ENCODE measurements at regions not wholly inside any gene's neighbourhood (a gene's known extent, or its start where the extent isn't known, plus 50 kb on each side); places are given as distances from the start of the nearest gene placed in this dataset.

DNA sequence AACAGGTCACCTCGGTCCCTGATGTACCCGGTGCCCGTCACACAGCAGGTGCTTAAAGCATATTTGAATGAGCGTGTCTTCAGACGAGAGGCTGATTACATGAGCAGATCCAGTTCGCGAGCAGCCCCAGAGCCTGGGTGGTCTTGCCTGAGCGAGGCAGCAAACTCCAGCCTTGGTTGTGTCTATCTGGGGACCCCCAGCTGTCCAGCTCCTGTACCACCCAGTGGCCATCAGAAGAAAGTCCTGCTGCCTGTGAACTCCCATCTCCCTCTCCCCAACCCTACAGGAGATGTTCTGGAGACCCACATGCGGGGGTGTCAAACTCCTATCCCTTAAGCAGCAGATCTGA lies 174.2 kb downstream of the PHETA1 start:
- TF ChIP-seq ZNF114 (CRISPR knock-in tag; IDR thresholded peaks at IDR 0.05) (no peak), EZH2 (IDR thresholded peaks at IDR 0.05; ENCODE audit: low read depth, unreplicated experiment) (no peak), CTCF (conservative IDR thresholded peaks at IDR 0.05; ENCODE audit: low read depth in 2 of 2) (peak in 1 of 2 experiments; percentile 11; a peak in 1 of 4 replicates), POLR2AphosphoS5 (IDR thresholded peaks at IDR 0.05; ENCODE audit: low read depth) (no peak), EZH2phosphoT487 (IDR thresholded peaks at IDR 0.05; ENCODE audit: unreplicated experiment) (no peak)
